GM12864 (cell line): ENCODE measurements at regions not wholly inside any gene's neighbourhood (a gene's known extent, or its start where the extent isn't known, plus 50 kb on each side); places are given as distances from the start of the nearest gene placed in this dataset.
A peak's percentile ranks its signal among the peaks of the same experiment; 100 is the strongest.
"Not testable (repeated sequence)": the region's sequence is repeated elsewhere in the genome, so short reads cannot be mapped to it uniquely, and the experiment has no call there.

Experiments used
- DNase-seq: peaks from one replicate; pipeline ENCODE4 v3.0.0-alpha.2; 2011; ENCODE audit warnings: low read depth
- H3K4me3 ChIP-seq: 2 replicates; pipeline ENCODE4 v1.5.1; 2011; ENCODE audit warnings: mild to moderate bottlenecking, low read depth, low read length, control low read depth
- TF ChIP-seq, protein P1 (sequence below): IDR thresholded peaks from 2 replicates; pipeline ENCODE4 v1.5.1; 2011; ENCODE audit warnings: low read depth, mild to moderate bottlenecking, moderate library complexity, low read length, control low read depth, inconsistent platforms; ENCODE audit errors: missing control alignments

GRCh38 chr2:75408771-75409170 is 152.0 kb downstream of the EVA1A start:
- TF ChIP-seq, protein P1, sequence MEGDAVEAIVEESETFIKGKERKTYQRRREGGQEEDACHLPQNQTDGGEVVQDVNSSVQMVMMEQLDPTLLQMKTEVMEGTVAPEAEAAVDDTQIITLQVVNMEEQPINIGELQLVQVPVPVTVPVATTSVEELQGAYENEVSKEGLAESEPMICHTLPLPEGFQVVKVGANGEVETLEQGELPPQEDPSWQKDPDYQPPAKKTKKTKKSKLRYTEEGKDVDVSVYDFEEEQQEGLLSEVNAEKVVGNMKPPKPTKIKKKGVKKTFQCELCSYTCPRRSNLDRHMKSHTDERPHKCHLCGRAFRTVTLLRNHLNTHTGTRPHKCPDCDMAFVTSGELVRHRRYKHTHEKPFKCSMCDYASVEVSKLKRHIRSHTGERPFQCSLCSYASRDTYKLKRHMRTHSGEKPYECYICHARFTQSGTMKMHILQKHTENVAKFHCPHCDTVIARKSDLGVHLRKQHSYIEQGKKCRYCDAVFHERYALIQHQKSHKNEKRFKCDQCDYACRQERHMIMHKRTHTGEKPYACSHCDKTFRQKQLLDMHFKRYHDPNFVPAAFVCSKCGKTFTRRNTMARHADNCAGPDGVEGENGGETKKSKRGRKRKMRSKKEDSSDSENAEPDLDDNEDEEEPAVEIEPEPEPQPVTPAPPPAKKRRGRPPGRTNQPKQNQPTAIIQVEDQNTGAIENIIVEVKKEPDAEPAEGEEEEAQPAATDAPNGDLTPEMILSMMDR: no peak
- H3K4me3 ChIP-seq: no peak overlapping the region
- DNase-seq: no peak

GRCh38 chr2:75407038-75407530 is 153.7 kb downstream of the EVA1A start:
- TF ChIP-seq, protein P1: no peak
- no peak for DNase-seq
- H3K4me3 ChIP-seq: no peak overlapping the region

DNA sequence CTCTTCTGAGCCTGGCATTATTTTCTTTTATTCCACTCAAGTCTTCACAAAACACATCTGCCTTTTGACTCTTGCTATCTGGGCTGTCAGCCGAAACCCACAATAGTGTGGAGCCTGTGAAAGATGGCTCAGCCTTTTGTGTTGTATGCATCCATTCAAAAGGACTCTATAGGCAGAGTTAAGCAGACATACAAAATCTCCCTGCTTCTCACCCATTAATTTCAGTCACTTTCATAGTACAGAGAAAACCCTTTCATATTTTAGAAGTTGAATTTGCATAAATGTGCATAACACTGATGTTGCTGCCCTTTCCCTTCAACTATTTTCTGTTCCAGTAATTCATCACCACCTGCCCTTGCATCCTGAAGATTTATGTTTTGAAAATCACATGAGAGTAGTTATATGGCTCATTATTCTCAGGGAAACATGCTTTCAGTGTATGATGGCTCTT is 154.6 kb downstream of the EVA1A start:
- H3K4me3 ChIP-seq: no peak overlapping the region

DNA sequence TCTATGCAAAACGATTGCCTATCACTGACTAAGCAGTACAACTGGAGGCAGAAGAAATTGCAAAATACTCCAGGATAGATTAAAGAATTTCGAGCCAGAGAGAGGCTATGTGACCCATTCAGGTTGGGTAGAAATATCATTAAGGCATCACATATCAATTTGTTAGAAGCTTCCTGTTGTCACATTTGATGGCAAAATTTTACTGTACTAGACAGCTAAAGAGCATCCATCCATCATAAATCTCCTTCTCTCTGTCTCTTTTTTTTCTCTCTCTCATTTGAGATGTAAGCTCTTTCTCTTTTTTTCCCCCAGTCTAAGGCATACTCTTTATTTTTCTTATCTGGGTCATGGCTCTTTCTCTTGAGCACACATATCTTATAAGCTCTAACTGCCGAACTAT is 155.7 kb downstream of the EVA1A start:
- no peak for DNase-seq
- TF ChIP-seq, protein P1: no peak
- no peak overlapping the region for H3K4me3 ChIP-seq

More for the DNA sequence above, 154.6 kb downstream of the EVA1A start:
- no peak for DNase-seq
- TF ChIP-seq, protein P1: no peak

GRCh38 chr2:75403991-75404428 is 156.7 kb downstream of the EVA1A start:
- DNase-seq: peak; percentile 38
- TF ChIP-seq, protein P1: peak; percentile 68
- no peak overlapping the region for H3K4me3 ChIP-seq

- no peak overlapping the region for H3K4me3 ChIP-seq
- no peak for DNase-seq
- TF ChIP-seq, protein P1: no peak
These were observed 164.4 kb downstream of the EVA1A start for GRCh38 chr2:75396314-75396713.

GRCh38 chr2:75394764-75395163 is 166.0 kb downstream of the EVA1A start:
- DNase-seq: peak; percentile 7
- H3K4me3 ChIP-seq: not testable (repeated sequence)
